NCI-H2107 (cell line): ENCODE measurements at regions not wholly inside any gene's neighbourhood (a gene's known extent, or its start where the extent isn't known, plus 50 kb on each side); places are given as distances from the start of the nearest gene placed in this dataset.
"Not testable (repeated sequence)": the region's sequence is repeated elsewhere in the genome, so short reads cannot be mapped to it uniquely, and the experiment has no call there.

Experiments
- DNase-seq: peaks from one replicate; lab custom pipeline; 2025; lab: John Stamatoyannopoulos, UW

DNA sequence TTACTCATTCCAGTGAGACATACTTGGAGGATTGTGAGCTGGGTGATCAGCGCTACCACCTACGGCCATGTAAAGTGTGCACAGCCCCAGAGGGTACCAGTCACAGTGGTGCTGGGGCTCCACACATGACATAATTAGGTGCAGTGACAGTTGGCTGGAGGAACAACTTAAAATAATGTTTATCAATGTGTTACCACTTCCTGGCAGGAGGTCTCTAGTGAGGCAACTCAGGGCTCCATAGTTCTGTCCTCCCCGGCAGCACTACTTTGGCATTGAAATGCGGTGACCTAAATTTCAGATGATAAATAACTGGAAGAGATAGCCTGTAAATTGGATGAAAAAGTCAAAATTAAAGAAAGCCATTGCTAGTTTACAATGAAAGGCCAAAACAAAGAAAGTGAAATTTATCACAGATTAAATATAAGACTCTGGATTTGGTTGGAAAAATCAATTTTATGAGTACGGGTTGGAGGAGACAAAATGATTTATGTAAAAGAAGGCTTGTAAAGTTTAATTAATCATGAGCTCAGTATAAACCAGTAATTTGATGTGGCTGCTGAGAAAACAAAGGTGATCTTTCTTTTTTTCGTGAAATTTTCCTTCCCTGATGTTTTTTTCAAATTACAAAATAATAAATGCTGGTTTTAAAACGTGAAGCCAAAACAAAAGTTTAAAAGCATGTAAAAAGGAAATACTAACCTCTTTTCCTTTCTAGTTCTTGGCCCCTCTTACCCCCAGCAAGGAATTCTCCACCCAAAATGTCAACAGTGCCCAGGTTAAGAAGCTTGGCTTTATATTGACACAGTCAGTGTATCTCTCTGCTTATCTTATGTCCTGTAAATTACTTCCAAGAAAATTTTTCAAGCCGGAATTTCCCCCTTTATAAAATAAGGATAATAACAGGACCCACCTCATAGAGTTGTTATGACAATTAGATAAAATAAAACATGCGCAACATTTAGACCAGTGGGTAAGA, 126.7 kb upstream of the NOX3 start:
- no peak for DNase-seq

DNA sequence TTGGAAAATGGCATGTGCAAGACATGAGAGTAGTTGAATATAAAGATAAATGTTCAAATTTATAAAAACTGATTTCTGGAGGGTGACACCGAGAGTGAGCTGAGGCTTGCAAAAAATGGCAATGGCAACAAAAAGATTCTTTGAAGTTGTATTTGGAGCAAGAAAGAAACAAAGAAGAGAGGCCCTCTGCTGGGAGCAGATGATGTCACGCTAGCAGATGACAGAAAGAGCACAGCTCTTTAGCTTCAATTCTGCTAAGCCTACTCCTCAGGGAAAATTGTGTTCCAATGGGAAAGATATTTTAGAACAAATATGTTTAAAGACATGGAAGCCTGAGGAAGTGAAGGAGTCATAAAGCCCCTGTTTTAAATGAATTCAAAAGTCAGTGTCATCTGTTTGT, 125.3 kb upstream of the NOX3 start:
- no peak for DNase-seq

DNA sequence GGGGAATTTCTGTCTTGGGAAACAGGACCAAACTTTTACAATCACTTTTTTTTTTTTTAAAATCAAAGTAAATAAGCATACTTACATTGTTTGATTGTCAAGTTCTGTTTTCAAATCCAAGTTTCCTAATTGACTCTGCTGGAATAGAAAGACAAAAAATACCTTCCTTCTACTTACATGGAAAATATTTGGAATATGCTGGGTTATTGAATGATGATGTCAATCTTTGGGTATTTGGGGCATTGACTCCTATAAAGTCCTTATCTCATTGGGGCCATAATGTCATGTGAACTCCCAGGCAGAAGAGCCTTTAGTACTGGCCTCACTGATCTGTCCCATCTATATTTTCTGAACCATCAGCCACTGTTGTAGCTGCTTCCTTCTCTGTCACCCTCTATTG, 122.6 kb upstream of the NOX3 start:
- no peak for DNase-seq

DNA sequence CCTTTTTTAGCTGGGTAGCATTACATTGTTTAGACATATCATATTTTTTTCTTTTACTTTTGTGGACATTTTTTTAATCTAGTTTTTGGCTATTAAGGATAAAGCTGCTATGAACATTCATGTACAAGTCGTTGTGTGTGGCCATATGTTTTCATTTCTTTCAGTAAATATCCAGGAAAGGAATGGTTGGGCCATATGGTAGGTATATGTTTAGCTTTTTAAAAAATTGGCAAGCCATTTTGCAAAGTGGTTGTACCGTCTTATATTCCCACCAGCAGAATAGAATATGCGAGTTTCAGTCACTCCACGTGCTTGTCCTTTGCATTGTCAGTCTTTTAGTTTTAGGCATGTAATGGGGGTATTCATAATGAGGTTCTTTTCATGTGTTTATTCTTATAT, 106.3 kb upstream of the NOX3 start:
- no peak for DNase-seq

DNA sequence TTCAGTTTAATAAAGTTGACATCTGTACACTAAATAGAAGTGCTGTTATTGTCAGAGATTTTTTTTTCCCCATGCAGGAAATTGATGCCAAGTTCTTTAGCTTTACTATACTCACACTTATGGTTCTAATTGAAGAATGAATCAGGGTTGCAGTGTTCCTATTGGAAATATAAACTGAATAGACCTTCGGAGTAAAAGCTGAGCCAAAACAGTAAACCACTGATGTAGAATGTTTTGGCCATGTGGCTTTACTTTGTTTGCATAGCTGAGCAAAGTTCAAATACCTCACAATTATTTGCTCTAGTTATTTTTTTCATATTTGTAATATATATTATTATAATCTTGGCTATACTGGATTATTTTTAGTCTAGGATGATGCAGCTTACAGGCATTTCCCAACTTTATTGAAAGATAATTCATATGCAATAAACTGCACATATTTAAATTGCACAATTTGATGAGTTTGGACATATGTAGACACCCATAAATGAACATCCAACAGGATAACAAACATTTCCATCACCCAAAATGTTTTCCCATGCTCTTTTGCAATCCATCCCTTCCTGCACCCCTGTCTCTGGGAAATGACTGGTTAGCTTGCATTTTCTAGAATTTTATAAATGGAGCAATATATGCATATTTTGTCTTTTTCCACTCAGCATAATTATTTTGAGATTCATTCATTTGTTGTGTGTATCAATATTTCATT, 105.8 kb upstream of the NOX3 start:
- DNase-seq, result no peak

DNA sequence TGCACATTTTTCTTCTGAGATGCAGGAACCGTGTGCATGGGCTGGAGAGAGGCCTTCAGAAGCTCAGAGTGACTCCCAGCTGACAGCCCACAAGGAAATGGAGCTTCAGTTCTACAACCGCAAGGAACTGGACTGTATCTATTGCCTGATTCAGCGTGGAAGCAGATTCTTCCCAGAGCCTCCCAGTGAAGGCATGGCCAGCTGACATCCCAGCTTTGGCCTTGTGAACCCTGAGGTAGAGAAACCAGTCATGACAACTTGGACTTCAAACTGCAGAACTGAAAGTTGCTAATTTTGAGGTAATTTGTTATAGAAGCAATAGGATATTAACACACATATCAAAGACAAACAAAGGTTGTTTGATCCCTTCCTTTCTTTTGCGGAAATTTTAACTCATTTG, 94.3 kb upstream of the NOX3 start:
- no peak for DNase-seq

DNA sequence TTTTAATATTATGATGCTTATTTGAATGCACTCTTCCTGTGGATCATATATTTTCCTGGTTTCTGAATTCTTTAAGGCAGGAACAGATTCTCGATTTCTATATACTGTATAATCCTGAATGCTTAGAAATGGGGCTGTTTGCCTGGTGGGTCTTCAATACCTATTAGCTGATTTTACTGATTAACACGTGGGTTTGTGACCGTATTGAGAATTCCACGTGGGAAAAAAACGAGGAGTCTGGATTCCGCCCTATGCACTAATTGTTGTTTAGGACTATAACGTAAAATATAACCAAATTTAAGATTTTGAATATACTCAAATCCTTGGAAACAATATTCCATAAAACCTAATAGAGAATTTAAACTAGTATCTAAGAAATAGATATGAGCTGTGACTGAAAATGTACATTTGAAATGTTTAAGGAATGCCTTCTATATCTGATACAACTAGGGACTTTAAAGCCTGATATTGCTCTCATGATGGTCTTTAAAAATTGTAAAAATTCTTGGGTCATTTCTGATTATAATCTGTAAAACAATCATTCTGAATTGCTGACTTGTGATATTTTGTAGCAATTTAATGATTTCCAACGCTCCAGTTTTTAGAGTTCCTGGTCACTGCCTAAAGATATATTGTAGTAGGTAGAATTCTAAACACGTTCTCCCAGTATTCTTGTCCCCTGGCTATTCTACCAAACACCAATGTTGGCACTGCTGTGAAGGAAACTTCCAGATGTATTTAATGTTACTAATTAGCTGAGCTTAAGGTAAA, 93.6 kb upstream of the NOX3 start:
- no peak for DNase-seq

DNA sequence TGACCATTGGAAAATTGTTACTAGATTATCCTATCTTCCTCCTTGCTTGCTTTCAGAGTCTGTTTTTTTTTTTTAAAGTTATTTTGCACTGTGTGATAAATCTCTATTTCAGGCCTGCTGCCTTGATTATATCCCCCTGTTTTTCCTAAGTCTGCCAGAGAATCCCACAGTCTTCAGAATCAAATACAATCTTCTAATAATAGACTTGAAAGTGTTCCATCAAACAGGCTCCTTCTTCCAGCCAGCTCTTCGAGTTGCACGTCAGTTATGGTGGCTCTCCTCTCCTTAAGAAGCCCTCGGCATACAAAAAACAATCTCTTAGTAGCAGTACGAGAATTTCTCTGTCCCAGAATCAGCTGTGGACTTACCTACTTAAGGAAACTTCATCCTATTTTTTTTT, 92.9 kb upstream of the NOX3 start:
- DNase-seq, result no peak

DNA sequence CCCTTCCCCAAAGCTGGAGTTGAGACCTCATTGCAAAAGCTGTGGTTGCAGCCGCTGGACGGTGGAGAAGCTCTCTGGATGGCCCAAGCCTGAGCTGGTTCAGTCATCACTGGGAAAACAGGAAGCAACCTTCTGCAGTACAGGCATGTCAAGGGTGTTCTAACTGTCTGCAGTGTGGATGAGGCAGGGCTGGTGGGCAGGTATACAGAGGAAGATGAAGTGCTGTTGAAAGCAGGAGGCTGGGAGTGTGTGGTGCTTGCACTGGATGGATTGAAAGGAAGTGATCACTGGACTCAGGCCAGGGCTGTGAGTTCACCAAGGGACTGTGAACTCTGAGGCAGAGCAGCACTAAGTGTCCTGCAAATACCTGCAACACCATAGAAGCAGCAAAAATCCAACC, 89.0 kb upstream of the NOX3 start:
- DNase-seq, result no peak

DNA sequence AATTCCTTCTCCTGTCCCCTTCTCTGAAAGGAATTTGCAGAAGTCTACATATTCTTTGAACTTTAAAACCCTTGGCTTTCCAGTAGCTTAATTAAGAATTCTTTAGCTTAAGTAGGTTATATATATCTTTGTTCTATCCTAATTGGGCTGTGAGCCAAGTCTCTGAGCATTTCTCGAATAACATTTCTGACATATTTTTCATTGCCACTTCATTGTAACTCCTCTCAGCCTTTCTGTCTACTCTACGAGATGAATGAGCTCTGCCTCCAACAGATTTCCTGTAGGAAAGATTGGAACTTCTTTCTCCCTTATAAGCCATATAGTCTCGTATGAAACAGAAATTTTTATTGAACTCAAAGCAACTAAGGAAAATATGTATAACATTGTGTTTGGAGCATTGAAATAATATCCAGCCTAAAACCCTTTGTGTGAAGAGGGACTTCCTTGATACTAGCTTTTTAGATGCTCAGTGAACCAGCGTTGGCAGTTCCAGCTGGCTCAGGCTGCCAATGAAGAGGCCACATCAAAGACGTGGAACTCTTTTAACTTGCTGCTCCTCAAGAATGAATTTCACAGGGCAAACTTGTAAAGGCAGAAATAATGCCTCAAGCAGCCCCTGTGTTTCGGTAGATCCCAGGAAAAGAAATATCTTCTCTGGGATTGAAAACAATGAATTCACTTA, 87.7 kb upstream of the NOX3 start:
- no peak for DNase-seq

DNA sequence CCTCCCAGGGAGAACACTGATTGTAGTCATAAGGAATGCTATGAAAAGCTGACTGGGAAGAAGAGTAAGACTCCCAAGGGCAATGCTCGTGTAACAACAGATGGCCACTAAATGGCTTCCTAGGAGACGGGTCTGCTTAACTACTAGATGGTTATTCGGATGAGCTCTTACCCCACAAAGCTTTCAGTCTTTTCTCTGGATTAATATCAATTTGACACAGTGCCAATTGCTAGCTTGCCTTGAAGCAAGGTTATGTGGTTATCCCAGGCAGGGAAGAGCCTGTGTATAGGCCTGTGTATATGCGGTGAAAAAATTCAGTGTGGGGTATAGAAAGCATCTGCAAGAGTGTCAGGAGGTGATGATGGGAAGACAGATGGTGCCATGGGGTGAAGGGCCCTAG, 86.4 kb upstream of the NOX3 start:
- DNase-seq, result no peak

DNA sequence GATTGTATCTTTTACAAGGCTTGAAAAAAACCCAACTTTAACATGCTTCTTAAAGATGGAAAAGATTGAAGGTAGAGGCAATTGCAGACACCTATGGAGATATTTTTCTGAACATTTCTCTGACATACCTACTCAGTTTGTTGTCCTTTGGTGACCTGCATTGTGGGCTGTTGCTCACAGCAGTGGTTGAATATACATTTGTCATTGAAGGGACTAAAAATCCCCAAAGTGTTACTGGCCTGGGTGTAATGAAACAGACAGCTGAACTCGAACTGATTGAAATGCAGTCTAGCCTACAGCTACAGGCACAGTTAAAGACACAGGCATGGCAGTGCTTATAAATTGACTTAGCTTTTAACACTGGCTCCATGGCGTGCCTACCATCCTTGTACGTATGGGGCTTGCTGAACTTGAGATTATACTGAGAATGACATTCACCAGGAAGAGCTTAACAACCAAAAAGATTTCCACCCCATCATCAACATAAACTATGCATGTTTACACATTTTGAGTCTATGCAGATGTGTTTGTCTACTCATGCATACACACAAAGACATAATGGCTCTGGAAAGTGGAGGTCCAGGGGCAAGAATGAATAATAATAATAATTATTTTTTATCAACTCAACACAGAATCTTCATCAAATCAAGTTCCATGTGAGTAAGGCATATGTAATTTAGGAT, 83.2 kb upstream of the NOX3 start:
- no peak for DNase-seq

DNA sequence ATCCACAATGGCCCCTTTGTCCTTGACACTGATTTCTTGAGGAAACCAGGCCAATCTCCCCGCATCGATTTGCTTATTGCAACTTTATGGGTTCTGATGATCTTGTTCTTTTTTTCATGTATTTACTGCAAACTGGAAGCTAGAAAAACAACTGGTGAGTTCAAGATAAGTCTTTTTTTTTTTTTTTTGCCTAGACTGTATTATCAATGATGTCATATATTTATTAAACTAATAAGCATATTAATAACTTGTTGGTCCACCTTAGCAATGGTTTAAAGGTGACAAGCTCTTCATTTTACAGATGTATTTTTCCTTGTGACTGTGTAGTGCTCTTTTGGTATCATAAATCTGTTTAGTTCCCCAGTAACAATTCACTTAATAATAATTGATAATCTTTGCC, 79.0 kb upstream of the NOX3 start:
- no peak for DNase-seq

DNA sequence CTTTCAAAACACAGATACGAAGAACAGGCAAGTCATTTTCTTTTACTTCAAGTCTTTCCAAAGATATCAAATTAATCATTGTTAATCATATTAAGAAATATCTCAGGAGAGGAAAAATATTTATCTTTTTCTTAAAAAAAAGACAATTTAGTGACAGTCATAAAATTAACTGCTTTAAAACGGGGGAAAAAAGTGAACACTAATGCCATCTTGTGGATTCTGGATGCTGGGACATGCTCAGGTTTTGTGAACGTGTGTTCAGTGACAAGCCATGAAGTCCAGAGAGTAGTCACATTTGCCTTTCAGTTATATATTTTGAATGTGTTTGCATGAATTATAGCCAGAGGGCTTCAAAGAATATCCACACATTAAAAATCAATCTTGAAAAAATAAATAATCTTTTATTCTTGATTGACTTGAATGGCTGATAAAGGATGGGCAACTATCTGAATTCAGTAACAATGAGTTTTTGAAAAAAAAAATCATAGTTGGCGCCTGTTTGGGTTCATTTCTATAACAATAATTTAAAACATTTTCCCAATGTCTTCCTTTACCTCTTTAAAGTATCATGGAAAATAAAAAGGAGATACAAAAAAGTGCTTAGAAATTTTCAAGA, 74.7 kb upstream of the NOX3 start:
- DNase-seq, result no peak

DNA sequence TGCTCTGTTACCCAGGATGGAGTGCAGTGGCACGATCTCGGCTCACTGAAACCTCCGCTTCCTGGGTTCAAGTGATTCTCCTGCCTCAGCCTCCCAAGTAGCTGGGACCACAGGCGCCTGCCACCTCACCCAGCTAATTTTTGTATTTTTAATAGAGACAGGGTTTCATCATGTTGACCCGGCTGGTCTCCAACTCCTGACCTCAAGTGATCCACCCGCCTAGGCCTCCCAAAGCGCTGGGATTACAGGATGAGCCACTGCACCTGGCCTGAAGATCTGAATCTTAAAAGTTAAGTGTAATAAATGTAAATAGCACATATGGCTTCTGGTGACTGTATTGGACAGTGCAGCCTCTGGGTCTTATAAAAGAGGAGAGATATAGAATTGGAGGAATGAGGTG, 74.2 kb upstream of the NOX3 start:
- DNase-seq, result not testable (repeated sequence)

DNA sequence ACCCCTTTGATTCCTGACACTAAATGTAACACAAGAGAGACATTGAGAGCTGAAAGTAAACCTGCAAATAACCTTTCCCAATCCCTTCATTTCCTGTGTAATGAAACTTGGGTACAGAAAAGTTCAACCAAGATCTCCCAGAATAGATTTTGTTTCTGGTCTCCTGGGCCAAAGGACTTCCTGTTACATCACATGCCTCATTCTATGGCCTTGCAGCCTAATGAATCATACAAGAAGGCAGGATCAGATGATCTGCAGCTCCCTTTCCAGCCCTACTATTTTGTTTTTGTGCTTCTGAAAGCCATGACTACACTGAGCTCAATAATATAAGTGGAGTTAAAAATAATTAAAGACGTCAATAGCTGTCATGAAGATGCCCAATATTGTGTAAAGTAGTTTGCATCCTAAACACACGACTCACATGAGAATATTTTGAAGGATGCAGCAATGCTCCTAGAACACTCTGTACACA, 73.4 kb upstream of the NOX3 start:
- no peak for DNase-seq

DNA sequence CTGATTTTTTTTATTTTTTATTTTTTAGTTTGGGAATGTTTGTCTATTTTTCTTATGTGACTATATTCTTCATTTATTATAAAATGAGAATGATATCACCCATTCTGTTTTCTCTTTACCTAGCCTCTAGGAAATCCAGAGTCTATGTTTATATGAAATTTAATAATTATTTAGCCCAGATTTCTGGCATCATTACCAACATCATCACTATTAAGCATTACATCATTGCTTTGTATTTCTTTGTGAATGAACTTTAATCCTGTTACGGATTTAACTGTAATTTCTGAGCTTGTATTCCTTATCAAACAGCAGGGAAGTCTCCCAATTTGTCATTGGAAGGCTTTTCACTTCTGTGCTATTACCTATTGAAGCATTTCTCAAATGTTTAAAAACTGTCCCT, 72.7 kb upstream of the NOX3 start:
- no peak for DNase-seq

DNA sequence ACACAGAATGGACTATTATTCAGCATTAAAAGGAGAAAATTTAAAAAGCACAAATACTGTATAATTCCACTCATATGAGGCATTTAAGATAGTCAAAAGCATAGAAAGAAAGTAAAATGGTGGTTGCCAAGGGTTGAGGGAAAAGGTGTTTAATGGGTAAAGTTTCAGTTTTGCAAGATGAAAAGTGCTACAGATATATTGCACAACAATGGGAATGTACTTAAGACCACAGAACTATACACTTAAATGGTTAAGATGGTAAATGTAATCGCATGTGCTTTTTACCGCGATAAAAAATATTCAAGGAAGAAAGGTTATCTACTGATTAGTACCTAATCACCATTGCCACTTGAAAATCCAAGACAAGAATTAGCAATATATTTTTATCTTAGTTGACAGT, 71.8 kb upstream of the NOX3 start:
- no peak for DNase-seq

DNA sequence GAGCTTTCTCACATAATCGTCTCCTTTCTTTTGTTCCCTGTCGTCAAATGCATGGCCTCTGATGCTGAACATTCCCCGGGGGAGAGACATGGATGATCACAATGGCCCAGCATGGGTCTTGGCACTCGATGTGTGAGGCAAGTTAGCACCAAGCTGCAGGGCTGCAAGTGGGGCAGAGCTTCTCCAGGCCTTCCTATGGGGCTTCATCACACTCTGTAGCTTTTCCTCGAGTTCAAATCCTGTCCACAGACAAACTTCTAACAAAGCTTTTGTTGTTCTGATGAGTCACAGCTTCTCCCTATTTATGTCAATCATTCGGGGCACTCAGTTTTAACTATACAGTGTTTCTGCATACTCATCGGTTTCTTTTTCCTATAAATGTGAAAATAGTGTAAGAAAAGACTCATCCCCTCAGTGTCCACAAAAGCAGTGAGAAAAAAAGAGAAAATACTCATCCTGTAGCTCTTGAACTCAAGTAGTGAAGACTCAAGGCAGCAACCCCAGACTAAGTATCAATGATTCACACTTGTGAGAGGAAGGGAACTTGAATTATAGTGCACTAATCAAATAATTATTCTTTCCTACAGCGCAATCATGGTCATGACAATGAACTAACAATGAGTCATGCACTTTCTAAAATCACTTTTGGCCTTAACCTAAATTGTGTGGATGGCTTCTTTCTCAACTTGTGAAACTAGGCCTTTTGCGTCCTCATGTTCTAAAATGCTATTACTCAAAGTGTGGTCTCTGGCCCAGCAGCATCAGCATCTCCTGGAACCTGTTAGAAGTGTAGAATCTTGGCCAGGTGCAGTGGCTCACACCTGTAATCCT, 68.4 kb upstream of the NOX3 start:
- no peak for DNase-seq

DNA sequence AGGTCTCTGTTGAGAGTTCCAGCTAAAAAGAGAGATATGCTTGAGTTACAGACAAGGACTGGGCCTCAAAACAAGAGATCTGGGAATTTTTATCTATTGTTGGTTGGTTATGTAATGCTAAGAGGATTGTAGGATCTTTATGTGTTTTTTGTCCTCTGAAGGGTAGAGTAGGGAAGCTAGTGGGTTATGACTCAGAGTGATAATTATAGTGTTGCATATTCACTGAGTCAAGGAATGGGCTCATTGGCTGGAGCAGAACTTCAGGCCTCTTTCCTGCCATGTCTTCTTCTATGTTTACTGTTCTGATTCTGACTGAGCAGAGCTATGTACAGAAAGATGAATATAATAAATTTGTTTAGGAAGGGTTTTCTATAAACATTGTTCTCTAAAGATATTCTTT, 66.1 kb upstream of the NOX3 start:
- no peak for DNase-seq
